Coronary artery (tissue), 2 donors: ENCODE measurements at regions not wholly inside any gene's neighbourhood (a gene's known extent, or its start where the extent isn't known, plus 50 kb on each side); places are given as distances from the start of the nearest gene placed in this dataset.

Experiments
- DNase-seq: peaks from one replicate; pipeline ENCODE4 v3.0.0-alpha.2; 2017; ENCODE audit warnings: low spot score
- H3K27ac ChIP-seq, 2 donors: fragments of 200-600 bp; sonication (generic); one replicate each; pipeline ENCODE4 v1.5.1; 2016 to 2019
- H3K4me3 ChIP-seq: fragments of 200-600 bp; sonication (generic); 2 replicates; pipeline ENCODE4 v1.5.1; 2016; ENCODE audit warnings: mild to moderate bottlenecking, moderate library complexity
- CTCF ChIP-seq: fragments of 200-600 bp; sonication (generic); IDR thresholded peaks from one replicate; pipeline ENCODE4 v1.5.1; 2019; ENCODE audit warnings: antibody characterized with exemption

GRCh38 chr4:126071346-126072333 is 756.9 kb downstream of the FAT4 start:
- Histone ChIP-seq H3K27ac (no peak overlapping the region), H3K4me3 (no peak overlapping the region)
- no peak for TF ChIP-seq CTCF
- DNase-seq: no peak

DNA sequence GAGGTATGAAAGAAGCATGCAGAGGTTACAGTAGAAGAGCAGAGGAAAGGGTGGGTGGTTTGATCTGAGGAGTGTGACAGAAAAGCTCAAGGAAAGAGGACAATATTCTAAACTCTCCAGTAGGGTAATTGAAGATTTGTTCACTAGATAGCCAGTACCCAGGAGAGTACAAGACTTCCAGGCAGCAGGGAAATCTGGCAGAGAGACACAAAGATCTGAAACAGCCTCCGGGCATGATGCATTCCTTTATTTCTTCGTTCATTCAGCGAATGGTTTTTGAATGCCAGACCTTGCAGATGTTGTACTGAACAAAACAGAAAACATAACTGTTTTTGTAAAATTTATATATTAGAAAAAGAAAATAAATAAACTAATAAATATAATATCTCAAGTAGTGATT is 766.6 kb downstream of the FAT4 start:
- no peak for DNase-seq
- Histone ChIP-seq H3K4me3 (no peak overlapping the region), H3K27ac (no peak overlapping the region)
- no peak for TF ChIP-seq CTCF

- Histone ChIP-seq H3K4me3 (no peak overlapping the region), H3K27ac (no peak overlapping the region)
- DNase-seq: no peak
- TF ChIP-seq CTCF: no peak
These were observed 771.3 kb downstream of the FAT4 start for GRCh38 chr4:126086041-126086440.

DNA sequence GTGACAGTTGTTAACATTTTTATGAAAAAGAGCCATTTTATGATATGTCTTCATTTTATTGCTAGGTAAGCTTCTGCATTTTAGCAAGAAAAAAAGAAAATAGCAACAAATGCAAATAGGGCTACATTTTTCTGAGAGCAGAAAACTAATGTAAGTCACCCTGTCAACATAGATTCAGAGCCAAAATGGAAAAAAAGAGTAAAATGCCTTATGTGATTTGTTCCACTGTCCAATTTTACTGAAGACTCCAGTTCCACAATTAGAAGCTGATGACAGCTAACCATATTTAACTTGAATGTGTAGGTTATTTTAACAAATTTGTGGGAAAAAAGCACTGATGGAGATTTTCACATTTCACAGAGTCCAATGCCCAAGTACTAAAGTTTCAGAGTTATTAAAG is 772.3 kb downstream of the FAT4 start:
- H3K27ac ChIP-seq: no peak overlapping the region
- H3K4me3 ChIP-seq: no peak overlapping the region
- no peak for TF ChIP-seq CTCF
- no peak for DNase-seq

DNA sequence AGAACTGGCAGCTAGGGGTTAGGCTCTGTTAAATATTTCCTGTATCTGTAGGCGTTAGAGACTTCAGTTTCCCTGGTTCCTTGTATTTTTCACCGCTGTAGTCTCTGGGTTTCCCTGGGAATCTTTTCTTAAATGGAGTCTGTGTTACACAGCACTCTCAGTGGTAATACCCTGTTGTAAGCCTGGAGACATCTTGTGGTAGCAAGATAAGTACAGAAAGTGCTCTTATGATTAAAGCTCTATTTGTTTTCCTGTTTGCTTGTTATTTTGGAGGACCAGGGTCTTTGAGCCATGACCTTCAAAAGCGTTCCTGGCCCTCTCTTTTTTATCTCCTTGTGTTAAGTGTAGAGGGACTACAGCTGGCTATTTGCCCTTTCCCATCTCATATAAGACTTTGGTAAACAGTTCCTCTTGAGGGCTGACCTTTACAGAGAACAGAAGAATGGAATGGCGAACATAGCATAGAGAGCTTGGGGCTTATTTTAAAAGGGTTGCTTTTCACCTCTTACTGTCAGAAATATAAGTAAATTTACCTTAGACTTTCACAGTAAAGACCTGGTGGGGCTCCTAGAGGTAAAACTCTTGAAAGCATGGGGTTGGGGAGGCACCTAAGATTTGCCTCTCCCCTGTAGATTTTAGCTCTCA is 782.5 kb downstream of the FAT4 start:
- TF ChIP-seq CTCF: no peak
- no peak overlapping the region for H3K27ac ChIP-seq
- no peak overlapping the region for H3K4me3 ChIP-seq
- DNase-seq: no peak

- TF ChIP-seq CTCF: no peak
- Histone ChIP-seq H3K4me3 (no peak overlapping the region), H3K27ac (no peak overlapping the region)
- no peak for DNase-seq
These were observed 791.9 kb downstream of the FAT4 start for GRCh38 chr4:126106658-126107057.
